HG02759 (cell line): ENCODE measurements at regions not wholly inside any gene's neighbourhood (a gene's known extent, or its start where the extent isn't known, plus 50 kb on each side); places are given as distances from the start of the nearest gene placed in this dataset.
A peak's percentile ranks its signal among the peaks of the same experiment; 100 is the strongest.

Source experiments
- ATAC-seq: cut with Tn5 transposase; IDR thresholded peaks from one replicate; pipeline ENCODE4 v1.9.1; 2021; ENCODE audit warnings: mild to moderate bottlenecking, moderate library complexity; ENCODE audit not compliant: unreplicated experiment

- no peak for ATAC-seq
Observed at GRCh38 chr15:62459875-62460274, 294.8 kb upstream of the C2CD4B start.

DNA sequence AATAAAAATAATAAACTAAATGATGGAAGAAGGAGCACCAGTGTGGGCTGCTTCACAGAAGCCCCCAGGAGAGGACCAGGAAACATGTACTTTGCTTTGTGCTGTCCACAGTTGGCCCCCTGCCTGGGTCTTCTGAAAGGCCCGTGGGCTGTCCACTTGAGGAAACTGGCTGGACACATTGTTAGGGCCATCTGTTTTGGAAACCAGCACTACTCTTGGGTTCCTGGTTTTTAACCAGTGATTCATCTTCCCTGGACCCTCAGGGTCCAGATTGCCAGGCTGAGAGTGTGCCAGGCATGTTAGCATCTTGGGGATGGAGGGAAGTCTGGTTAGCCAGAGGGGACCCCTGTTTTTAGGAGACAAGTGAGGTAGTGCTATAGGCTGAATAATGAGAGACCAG, 297.2 kb upstream of the C2CD4B start:
- ATAC-seq = no peak

DNA sequence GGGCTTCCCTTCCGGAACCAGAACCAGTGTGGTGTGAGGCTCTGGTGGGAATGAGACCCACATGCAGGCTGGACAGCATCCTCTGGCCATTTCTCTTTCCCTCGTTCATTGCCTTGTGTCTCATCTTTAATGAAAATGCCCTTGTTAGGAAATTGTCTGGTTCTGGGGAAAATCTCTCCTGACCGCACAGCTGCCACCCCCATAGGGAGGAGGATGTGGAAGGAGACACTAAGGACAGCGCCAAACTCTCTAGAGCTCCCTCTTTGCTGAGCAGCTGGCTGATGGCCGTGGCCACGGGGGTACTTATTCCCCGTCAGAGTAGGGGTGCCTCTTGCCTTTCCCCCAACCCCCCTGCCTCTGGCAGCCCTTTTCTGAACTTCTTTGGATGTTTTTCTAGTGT, 297.6 kb upstream of the C2CD4B start:
- ATAC-seq = no peak

DNA sequence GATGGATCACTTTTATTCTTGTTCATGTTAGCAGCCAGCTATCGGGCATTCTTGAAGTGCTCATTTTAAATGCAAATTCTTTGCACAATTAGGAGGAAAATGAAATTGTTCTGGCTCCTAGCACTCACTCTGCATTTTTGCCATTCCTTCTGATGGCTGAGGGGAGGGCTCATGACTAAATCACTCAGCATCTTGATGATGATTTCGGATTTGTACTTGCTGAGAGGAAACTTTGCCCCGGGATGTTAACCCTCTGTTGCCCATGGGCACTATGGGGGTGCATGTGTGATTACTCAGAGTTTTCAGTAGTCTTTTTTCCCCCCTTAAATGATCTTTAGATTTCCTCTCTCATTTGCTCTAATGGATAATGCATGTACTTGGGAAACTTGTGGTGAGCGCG, 299.6 kb upstream of the C2CD4B start:
- ATAC-seq = no peak

DNA sequence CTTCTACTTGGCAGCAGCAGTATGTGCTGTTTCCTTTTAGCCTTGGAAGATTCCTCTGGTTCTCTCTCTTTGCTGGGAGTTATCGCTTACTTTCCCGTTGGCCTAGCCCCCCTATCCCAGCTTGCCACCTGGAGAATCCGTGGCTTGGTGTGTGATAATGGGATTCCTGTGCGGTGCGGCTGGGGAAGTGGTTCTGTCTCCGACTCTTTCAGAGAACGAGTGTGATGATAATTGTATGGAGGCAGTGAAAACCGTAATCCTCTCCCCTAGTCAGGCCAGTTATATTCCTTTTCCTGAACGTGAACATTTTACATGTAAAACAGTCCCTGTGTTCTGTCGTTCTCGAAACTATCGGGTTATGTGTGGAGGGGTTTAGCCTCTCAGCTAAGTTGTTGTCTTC, 300.1 kb upstream of the C2CD4B start:
- no peak for ATAC-seq

DNA sequence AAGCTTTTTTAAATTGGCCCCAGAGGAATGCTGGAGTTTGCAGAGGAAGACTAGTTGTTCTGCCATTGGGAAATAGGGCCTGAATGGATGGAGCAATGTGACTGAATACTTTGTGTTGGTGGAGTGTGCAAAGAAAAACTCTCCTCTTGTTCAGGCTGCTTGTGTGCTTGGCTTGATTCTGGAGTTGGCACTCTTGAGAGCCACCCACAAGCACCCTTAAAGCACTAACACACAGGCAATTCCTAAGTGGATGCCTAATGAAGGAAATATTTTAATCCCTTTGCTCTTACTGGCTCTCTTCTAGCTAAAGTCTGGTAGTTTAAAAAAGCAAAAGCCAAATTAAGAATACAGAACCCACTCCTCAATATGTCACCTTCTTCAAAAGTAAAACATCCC, 304.4 kb upstream of the C2CD4B start:
- no peak for ATAC-seq

- no peak for ATAC-seq
Observed at GRCh38 chr15:62469874-62470688, 305.0 kb upstream of the C2CD4B start.

GRCh38 chr15:62472616-62473299, 307.7 kb upstream of the C2CD4B start:
- ATAC-seq = no peak

GRCh38 chr15:62474021-62474770, 309.1 kb upstream of the C2CD4B start:
- no peak for ATAC-seq

GRCh38 chr15:62474771-62475124, 309.7 kb upstream of the C2CD4B start:
- no peak for ATAC-seq

DNA sequence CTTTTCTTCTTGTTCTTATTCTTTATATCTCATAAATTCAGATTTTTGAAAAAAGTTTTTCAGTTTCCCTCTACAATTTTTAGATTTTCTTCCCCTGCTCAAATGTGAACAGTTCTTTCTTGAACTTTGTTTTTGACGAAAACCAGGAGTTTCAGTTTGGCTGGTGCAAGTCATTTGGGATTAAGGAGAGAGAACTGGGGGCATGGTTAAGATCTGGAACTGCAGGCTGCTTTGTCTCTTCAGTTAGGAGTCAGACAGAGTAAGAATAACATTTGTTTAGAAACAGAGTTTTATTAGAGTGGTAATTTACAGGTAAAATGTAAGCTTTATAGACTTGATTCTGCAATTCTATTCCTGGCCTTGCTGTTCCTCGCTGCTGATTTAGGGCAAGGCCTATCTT, 310.5 kb upstream of the C2CD4B start:
- ATAC-seq = no peak

DNA sequence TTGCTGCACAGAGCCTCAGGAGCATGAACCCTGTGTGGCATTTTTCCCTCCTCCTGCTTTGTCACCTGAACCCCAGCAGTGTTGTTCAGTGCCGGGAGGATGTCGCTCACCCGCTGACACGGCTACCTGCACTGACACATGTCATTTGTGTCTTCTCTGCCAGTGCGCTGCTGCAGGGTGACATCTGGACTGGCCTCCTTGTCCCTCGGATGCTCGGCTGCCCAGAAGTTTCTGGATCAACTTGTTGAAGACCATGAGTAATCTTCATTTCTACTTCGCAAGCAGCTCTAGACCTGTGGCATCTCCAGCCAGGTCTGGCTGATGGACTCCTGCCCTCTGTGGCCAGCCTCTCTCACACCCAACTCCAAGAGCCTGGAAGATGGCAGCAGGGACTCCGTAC, 311.1 kb upstream of the C2CD4B start:
- ATAC-seq = no peak

DNA sequence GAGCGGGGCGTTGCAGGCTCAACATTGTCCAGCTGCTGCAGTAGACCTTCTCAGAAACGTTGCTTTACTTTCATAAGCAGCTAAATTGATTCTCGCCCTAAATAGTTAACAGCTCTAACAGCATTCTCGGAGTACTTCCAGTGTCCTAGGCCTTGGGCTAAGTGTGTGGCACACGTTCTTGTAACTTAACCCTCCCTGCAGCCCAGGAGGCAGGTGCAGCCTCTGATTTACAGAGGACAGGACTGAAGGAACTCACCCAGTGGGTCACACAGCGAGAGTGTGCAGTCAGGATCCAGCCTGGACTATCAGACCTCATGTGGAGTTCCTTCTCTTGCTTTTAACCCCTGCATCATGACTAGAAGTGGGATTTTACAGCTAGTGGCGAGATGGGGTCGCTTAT, 312.8 kb upstream of the C2CD4B start:
- ATAC-seq = no peak

DNA sequence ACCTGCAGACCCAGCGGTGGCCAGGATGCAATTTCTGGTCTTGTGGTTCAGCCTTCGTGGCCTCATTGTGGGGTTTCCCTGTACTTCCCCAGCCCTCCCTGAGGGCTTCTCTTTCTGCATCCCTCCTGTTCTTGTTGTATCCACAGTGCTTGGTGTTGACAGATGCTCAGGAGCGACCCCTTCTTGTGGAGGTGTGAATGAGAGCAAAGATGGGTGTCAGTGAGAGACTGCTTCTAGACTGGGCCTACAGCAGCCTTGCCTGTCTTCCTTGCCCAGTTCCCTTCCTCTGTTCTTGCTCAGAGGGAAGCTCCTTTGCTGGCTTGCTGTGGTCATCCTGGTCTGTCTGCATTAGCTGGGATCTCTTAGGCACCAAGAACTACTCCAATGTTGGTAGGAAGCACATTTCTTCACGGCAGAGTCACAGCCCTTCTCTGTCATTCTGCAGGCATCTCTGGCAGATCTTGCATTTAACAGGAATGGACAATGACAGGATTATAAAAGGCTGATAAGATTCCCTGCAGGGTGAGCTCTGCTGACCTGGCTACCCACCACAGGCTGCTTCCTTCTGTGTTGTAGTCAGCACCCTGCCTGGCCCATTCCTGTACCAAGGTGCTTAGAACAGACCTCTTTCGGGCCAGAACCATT, 317.8 kb upstream of the C2CD4B start:
- peak; percentile 90 for ATAC-seq

GRCh38 chr15:62483814-62484213, 318.7 kb upstream of the C2CD4B start:
- ATAC-seq = no peak

DNA sequence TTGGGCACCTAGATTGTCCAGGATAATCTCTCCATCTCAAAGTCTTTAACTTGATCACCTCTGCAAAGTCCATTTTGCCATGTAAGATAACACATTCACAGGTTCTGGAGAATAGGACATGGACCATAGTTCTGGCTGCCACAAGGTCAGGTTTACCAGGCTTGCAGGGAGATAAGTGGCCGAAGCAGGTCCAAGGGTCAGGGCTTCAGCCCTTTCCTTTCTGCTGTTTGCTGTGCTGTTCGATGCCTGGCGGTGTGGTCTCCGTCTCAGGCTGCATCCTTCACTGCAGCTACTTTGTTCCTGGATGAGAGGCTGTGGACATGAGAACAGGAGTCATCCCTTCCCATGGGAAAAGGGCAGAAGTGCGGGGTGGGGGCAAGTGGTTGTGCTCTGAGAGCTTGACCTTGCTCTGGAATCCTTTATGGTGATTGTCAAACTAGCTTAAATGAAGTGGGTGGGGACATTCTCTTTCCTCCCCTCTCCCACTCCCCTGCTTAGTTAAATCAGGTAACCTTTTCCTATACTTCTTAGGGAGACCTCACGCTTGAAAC, 320.2 kb upstream of the C2CD4B start:
- no peak for ATAC-seq

DNA sequence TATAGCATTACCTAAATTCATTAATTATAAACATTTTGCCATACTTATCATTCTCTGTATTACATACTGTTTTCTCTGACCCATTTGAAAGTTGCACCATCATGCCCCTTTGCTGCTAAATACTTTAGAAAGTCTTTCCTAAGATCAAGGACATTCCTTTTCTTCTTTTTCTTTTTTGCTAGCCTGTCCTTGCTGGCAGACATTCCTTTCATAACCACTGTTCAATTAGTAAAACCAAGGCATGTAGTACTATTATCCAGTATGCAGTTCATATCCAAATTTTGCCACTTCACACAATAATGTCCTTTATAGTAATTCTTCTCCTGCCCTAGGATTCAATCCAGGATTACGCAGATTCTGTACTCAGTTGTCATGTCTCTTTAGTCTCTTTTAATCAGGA, 321.0 kb upstream of the C2CD4B start:
- ATAC-seq = no peak

DNA sequence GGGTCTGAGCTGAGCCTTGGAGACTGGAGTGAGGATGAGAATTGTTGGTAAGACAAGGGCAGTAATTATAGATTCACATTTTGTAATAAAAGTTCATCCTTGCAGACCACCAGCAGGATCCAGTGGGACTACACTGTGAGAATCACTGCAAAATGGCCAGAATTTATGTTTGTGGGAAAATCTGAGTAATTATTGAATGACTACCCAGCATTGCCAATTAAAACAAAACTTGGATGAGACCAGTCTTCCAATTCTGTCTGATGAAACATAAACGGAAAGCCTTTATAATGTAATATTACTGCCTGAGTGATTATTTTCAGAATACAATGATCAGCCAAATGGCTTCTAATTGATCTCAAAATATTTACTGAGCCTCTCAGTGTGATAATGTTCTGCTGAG, 323.3 kb upstream of the C2CD4B start:
- ATAC-seq = no peak

- no peak for ATAC-seq
Observed at GRCh38 chr15:62491642-62492041, 326.6 kb upstream of the C2CD4B start.

- ATAC-seq = no peak
Observed at GRCh38 chr15:62492900-62493299, 327.8 kb upstream of the C2CD4B start.

GRCh38 chr15:62494197-62494596, 329.1 kb upstream of the C2CD4B start:
- ATAC-seq = no peak
